Mammary epithelial cell (primary cell): ENCODE measurements at regions not wholly inside any gene's neighbourhood (a gene's known extent, or its start where the extent isn't known, plus 50 kb on each side); places are given as distances from the start of the nearest gene placed in this dataset.

ENCODE experiments used
- EZH2 ChIP-seq: IDR thresholded peaks from 2 replicates; pipeline ENCODE4 v1.6.1; 2012; ENCODE audit warnings: low read length, inconsistent platforms, borderline replicate concordance
- TF ChIP-seq, protein P1 (sequence below), 2 donors: IDR thresholded peaks in 1 of 2; conservative IDR thresholded peaks in 1 of 2; 2 replicates each; pipeline ENCODE4 v1.5.1; 2011 to 2012; ENCODE audit warnings: inconsistent platforms in 2 of 2, low read length in 2 of 2, mild to moderate bottlenecking in 2 of 2, control low read depth in 1 of 2, low read depth in 1 of 2; ENCODE audit not compliant: insufficient read depth in 1 of 2; ENCODE audit errors: extremely low read depth in 1 of 2

DNA sequence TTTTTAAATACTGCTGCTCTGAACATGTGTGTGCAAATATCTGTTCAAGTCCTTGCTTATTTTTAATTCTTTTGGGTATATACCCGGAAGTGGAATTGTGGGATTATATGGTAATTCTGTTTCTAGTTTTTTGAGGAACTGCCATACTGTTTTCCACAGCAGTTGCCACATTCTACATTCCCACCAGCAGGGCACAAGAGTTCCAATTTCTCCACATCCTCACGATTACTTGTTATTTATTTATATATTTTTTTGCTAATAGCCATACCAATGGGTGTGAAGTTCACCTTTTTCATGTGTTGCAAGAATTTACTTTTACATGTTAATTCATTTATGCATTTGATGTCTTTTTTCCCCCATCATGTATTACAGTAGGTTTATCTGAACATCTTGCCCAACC is 79.6 kb upstream of the CXCL12 start:
- TF ChIP-seq, protein P1, sequence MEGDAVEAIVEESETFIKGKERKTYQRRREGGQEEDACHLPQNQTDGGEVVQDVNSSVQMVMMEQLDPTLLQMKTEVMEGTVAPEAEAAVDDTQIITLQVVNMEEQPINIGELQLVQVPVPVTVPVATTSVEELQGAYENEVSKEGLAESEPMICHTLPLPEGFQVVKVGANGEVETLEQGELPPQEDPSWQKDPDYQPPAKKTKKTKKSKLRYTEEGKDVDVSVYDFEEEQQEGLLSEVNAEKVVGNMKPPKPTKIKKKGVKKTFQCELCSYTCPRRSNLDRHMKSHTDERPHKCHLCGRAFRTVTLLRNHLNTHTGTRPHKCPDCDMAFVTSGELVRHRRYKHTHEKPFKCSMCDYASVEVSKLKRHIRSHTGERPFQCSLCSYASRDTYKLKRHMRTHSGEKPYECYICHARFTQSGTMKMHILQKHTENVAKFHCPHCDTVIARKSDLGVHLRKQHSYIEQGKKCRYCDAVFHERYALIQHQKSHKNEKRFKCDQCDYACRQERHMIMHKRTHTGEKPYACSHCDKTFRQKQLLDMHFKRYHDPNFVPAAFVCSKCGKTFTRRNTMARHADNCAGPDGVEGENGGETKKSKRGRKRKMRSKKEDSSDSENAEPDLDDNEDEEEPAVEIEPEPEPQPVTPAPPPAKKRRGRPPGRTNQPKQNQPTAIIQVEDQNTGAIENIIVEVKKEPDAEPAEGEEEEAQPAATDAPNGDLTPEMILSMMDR (conservative IDR thresholded peaks at IDR 0.05 in 1 of 2, IDR thresholded peaks at IDR 0.05 in 1 of 2; ENCODE audit: extremely low read depth in 1 of 2, insufficient read depth in 1 of 2, low read depth in 1 of 2, low read length in 2 of 2) = no peak
- TF ChIP-seq EZH2 = no peak
